ENCODE measurements at regions not wholly inside any gene's neighbourhood (a gene's known extent, or its start where the extent isn't known, plus 50 kb on each side); places are given as distances from the start of the nearest gene placed in this dataset.

DNA sequence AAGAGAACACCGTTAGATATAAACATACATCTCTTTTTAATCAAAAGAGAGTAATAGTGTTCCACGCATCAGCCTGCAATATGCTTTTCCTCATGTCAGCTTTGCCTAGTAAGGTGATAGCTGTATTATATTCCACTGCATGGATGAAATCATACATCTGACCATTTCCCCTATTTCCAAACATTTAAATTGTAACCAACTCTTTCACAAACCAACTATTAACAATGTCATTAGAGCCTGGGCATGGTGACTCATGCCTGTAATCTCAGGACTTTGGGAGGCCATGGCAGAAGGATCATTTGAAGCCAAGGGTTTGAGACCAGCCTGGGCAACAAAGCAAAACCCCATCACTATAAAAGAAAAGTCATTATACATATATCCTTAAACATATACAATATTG is 284.8 kb downstream of the BCL11A start:
- no peaks in the 10 kb centered on the region for H3K36me3 ChIP-seq (ENCODE audit: control insufficient read depth, insufficient read depth, low read length)
- H2BK5ac ChIP-seq (ENCODE audit: low read length): no peak overlapping the region
- no peak overlapping the region for H3K56ac ChIP-seq (ENCODE audit: low read length)
- no peaks in the 10 kb centered on the region for H3K79me1 ChIP-seq (ENCODE audit: low read length)
- no peak for DNase-seq
- no peaks in the 10 kb centered on the region for H3K4me1 ChIP-seq (ENCODE audit: control insufficient read depth, low read depth, low read length)
- H4K8ac ChIP-seq (ENCODE audit: low read depth, low read length): no peak overlapping the region
- H3K4me2 ChIP-seq (ENCODE audit: low read length): no peak overlapping the region
- H3K27me3 ChIP-seq (ENCODE audit: insufficient read depth, low read length, poor library complexity): no peaks in the 10 kb centered on the region
- H3K79me2 ChIP-seq (ENCODE audit: control insufficient read depth, insufficient read depth, low read length): no peaks in the 10 kb centered on the region
- no CpG with 5 or more reads among the region's 2 CpGs for WGBS (ENCODE audit: extremely low coverage, insufficient coverage, low lambda C conversion rate)
- H3K27ac ChIP-seq (ENCODE audit: low read depth, low read length): no peak overlapping the region
- H3K9ac ChIP-seq (ENCODE audit: low read length): no peak overlapping the region
- no peak overlapping the region for H2BK120ac ChIP-seq (ENCODE audit: low read depth, low read length)
- no peak overlapping the region for H2BK15ac ChIP-seq (replicated peaks; ENCODE audit: low read depth)
- H3K4ac ChIP-seq (ENCODE audit: low read depth, low read length): no peak overlapping the region
- no peak overlapping the region for H3K18ac ChIP-seq (ENCODE audit: low read length)
- H2AK5ac ChIP-seq (ENCODE audit: low read length): no peak overlapping the region
- H3K4me3 ChIP-seq (ENCODE audit: low read length): no peak overlapping the region
- no peak overlapping the region for H3K23ac ChIP-seq (ENCODE audit: low read length)
- H4K5ac ChIP-seq (ENCODE audit: low read length): no peak overlapping the region

DNA sequence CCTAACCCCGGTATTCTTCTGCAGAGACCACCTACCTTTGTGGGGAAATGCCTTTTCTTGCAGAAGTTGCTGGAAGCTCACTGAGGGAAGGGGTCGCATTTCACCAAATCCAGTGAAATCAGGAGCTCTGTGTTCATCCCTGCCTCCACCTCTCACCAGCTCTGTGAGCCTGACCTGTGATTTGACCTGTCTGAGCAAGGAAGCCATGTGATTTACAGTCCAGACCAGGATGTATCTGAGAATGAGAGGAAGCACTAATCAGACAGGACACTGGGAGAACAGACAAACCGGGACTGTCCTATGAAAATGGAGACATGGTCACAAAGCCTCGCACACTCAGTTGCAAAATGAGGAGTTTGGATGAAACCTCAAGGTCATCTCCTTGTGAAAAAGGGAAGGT is 285.4 kb downstream of the BCL11A start:
- Histone ChIP-seq H3K56ac (ENCODE audit: low read length) (no peak overlapping the region), H3K23ac (ENCODE audit: low read length) (no peak overlapping the region), H2BK15ac (replicated peaks; ENCODE audit: low read depth) (no peak overlapping the region), H3K79me1 (ENCODE audit: low read length) (no peaks in the 10 kb centered on the region), H2BK120ac (ENCODE audit: low read depth, low read length) (no peak overlapping the region), H3K36me3 (ENCODE audit: control insufficient read depth, insufficient read depth, low read length) (no peaks in the 10 kb centered on the region), H3K4ac (ENCODE audit: low read depth, low read length) (no peak overlapping the region), H3K27ac (ENCODE audit: low read depth, low read length) (no peak overlapping the region), H3K18ac (ENCODE audit: low read length) (no peak overlapping the region), H3K4me2 (ENCODE audit: low read length) (no peak overlapping the region), H3K4me3 (ENCODE audit: low read length) (no peak overlapping the region), H3K79me2 (ENCODE audit: control insufficient read depth, insufficient read depth, low read length) (no peaks in the 10 kb centered on the region), H2AK5ac (ENCODE audit: low read length) (no peak overlapping the region), H2BK5ac (ENCODE audit: low read length) (no peak overlapping the region), H3K9ac (ENCODE audit: low read length) (no peak overlapping the region), H3K4me1 (ENCODE audit: control insufficient read depth, low read depth, low read length) (no peaks in the 10 kb centered on the region), H4K8ac (ENCODE audit: low read depth, low read length) (no peak overlapping the region), H4K5ac (ENCODE audit: low read length) (no peak overlapping the region), H3K27me3 (ENCODE audit: insufficient read depth, low read length, poor library complexity) (no peaks in the 10 kb centered on the region)
- DNase-seq: no peak
- WGBS (ENCODE audit: extremely low coverage, insufficient coverage, low lambda C conversion rate): no CpG with 5 or more reads among the region's 4 CpGs

DNA sequence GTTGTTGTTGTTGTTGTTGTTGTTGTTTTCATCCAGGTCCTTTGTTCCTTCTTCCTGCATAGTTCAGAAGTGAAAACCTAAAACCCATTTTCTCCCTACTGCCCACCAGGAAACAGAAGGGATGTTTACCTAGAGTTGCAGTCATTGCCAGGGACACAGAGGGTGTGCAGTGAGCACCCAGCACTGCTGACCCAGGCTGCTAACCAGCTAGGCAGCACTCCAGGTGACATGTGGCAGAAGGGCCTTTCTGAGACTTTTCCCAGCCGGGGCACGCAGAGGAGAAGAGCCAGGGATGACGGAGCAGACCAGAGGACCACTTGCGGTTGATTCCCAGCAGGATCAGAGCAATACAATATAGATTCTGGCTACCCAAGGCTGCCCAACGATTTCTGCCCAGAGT is 286.3 kb downstream of the BCL11A start:
- Histone ChIP-seq H2BK15ac (replicated peaks; ENCODE audit: low read depth) (no peak overlapping the region), H3K79me1 (ENCODE audit: low read length) (no peaks in the 10 kb centered on the region), H3K4me2 (ENCODE audit: low read length) (no peak overlapping the region), H3K9ac (ENCODE audit: low read length) (no peak overlapping the region), H3K4ac (ENCODE audit: low read depth, low read length) (no peak overlapping the region), H4K8ac (ENCODE audit: low read depth, low read length) (no peak overlapping the region), H3K36me3 (ENCODE audit: control insufficient read depth, insufficient read depth, low read length) (no peaks in the 10 kb centered on the region), H3K23ac (ENCODE audit: low read length) (no peak overlapping the region), H3K4me3 (ENCODE audit: low read length) (no peak overlapping the region), H4K5ac (ENCODE audit: low read length) (no peak overlapping the region), H3K56ac (ENCODE audit: low read length) (no peak overlapping the region), H3K27ac (ENCODE audit: low read depth, low read length) (no peak overlapping the region), H3K27me3 (ENCODE audit: insufficient read depth, low read length, poor library complexity) (no peaks in the 10 kb centered on the region), H2AK5ac (ENCODE audit: low read length) (no peak overlapping the region), H3K4me1 (ENCODE audit: control insufficient read depth, low read depth, low read length) (no peaks in the 10 kb centered on the region), H3K18ac (ENCODE audit: low read length) (no peak overlapping the region), H3K79me2 (ENCODE audit: control insufficient read depth, insufficient read depth, low read length) (no peaks in the 10 kb centered on the region), H2BK120ac (ENCODE audit: low read depth, low read length) (no peak overlapping the region), H2BK5ac (ENCODE audit: low read length) (no peak overlapping the region)
- WGBS (ENCODE audit: extremely low coverage, insufficient coverage, low lambda C conversion rate): no CpG with 5 or more reads among the region's 5 CpGs
- DNase-seq: no peak

DNA sequence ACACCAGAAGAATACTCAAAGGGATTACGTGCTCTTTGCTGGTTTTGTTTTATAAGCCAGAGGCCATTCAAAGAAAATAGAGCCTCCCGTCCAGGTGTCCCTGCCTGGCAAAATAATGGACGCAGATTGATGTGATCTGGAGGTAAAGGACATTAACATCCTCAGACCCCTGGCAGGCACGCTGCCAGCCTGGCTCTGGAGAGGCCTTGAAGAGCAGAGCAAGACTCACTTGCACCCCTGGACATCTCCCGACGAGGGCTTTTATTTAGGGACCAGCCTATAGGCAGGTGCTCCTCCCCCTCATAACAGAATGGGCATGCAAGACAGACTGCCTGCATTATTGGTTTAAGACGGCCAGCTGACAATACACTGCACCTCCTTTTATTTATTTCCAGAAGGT is 291.3 kb downstream of the BCL11A start:
- no peak overlapping the region for H2BK120ac ChIP-seq (ENCODE audit: low read depth, low read length)

DNA sequence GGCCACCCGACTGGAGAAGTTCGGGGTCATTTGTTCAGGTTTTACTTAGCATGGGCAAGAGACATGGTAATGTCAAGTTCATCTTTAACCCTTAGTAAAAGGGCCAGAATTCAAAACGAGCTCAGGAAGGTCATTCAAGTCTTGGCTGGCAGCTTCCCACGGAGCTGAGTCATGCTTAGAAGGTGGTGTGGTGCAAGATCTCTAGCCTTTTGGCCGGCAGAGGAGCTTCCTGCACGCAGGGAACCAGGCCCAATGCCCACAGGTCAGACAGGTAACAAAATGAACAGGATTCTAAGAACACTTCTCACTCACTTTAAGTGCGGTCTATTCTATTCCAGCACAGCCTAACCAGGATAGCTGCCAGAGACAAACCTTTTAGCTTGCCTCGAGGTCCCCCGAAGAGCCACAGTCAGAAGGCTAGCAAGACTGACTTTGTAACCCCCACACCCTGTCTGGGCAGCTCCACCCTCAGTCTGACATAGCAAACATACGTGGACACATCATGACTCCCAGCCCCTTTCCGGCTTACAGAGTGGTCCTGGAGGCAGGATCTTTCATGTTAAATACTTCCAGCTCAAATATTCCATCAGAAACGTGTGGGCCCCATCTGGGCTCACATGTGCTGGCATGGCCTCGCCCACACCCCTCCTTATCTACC is 292.7 kb downstream of the BCL11A start:
- Histone ChIP-seq H3K4me3 (ENCODE audit: low read length) (no peak overlapping the region), H3K36me3 (ENCODE audit: control insufficient read depth, insufficient read depth, low read length) (no peaks in the 10 kb centered on the region), H3K27me3 (ENCODE audit: insufficient read depth, low read length, poor library complexity) (no peaks in the 10 kb centered on the region), H3K79me2 (ENCODE audit: control insufficient read depth, insufficient read depth, low read length) (no peaks in the 10 kb centered on the region), H3K79me1 (ENCODE audit: low read length) (no peaks in the 10 kb centered on the region), H3K18ac (ENCODE audit: low read length) (no peak overlapping the region), H4K8ac (ENCODE audit: low read depth, low read length) (no peak overlapping the region), H3K27ac (ENCODE audit: low read depth, low read length) (no peak overlapping the region), H3K56ac (ENCODE audit: low read length) (no peak overlapping the region), H2BK15ac (replicated peaks; ENCODE audit: low read depth) (no peak overlapping the region), H3K9ac (ENCODE audit: low read length) (no peak overlapping the region), H2AK5ac (ENCODE audit: low read length) (no peak overlapping the region), H3K23ac (ENCODE audit: low read length) (no peak overlapping the region), H2BK120ac (ENCODE audit: low read depth, low read length) (no peak overlapping the region), H3K4ac (ENCODE audit: low read depth, low read length) (no peak overlapping the region), H4K5ac (ENCODE audit: low read length) (no peak overlapping the region), H3K4me2 (ENCODE audit: low read length) (no peak overlapping the region), H2BK5ac (ENCODE audit: low read length) (no peak overlapping the region), H3K4me1 (ENCODE audit: control insufficient read depth, low read depth, low read length) (no peaks in the 10 kb centered on the region)
- peak; percentile 46 for DNase-seq
- WGBS (ENCODE audit: extremely low coverage, insufficient coverage, low lambda C conversion rate): no CpG with 5 or more reads among the region's 13 CpGs

More for the DNA sequence above, 291.3 kb downstream of the BCL11A start:
- H3K18ac ChIP-seq (ENCODE audit: low read length): no peak overlapping the region
- H3K4me2 ChIP-seq (ENCODE audit: low read length): no peak overlapping the region
- H2BK5ac ChIP-seq (ENCODE audit: low read length): no peak overlapping the region
- no peaks in the 10 kb centered on the region for H3K4me1 ChIP-seq (ENCODE audit: control insufficient read depth, low read depth, low read length)
- no peak overlapping the region for H4K8ac ChIP-seq (ENCODE audit: low read depth, low read length)
- no CpG with 5 or more reads among the region's 7 CpGs for WGBS (ENCODE audit: extremely low coverage, insufficient coverage, low lambda C conversion rate)
- no peak overlapping the region for H2AK5ac ChIP-seq (ENCODE audit: low read length)
- H2BK15ac ChIP-seq (replicated peaks; ENCODE audit: low read depth): no peak overlapping the region
- H4K5ac ChIP-seq (ENCODE audit: low read length): no peak overlapping the region
- no peak overlapping the region for H3K4me3 ChIP-seq (ENCODE audit: low read length)
- DNase-seq: no peak
- no peak overlapping the region for H3K56ac ChIP-seq (ENCODE audit: low read length)
- H3K79me1 ChIP-seq (ENCODE audit: low read length): no peaks in the 10 kb centered on the region
- no peak overlapping the region for H3K27ac ChIP-seq (ENCODE audit: low read depth, low read length)
- H3K27me3 ChIP-seq (ENCODE audit: insufficient read depth, low read length, poor library complexity): no peaks in the 10 kb centered on the region
- peak overlapping the region; percentile 19 for H3K23ac ChIP-seq (ENCODE audit: low read length)
- no peaks in the 10 kb centered on the region for H3K79me2 ChIP-seq (ENCODE audit: control insufficient read depth, insufficient read depth, low read length)
- no peak overlapping the region for H3K9ac ChIP-seq (ENCODE audit: low read length)
- no peaks in the 10 kb centered on the region for H3K36me3 ChIP-seq (ENCODE audit: control insufficient read depth, insufficient read depth, low read length)
- H3K4ac ChIP-seq (ENCODE audit: low read depth, low read length): no peak overlapping the region

DNA sequence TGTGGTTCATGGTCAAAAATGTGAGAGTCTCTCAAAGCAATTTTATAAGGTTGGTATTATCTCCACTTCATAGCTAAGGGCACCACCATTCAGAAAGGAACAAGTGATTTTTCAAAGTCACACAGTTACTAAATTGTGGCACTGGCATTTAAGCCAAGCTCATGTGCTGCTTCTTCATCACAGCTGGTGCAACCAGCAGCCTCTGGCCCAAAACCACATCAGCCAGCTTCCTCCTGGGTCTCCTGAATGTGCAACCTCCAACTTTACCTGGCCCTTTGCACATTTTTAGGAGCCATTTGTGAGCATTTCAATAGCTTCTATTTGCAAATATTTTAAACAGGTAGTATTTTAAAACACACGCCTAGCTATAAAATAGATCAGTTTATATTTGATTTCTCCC is 293.7 kb downstream of the BCL11A start:
- H3K56ac ChIP-seq (ENCODE audit: low read length): no peak overlapping the region
- no peak overlapping the region for H3K18ac ChIP-seq (ENCODE audit: low read length)
- H3K4ac ChIP-seq (ENCODE audit: low read depth, low read length): no peak overlapping the region
- no peak overlapping the region for H2AK5ac ChIP-seq (ENCODE audit: low read length)
- H3K79me1 ChIP-seq (ENCODE audit: low read length): no peaks in the 10 kb centered on the region
- no peak overlapping the region for H2BK5ac ChIP-seq (ENCODE audit: low read length)
- DNase-seq: no peak
- no peak overlapping the region for H2BK120ac ChIP-seq (ENCODE audit: low read depth, low read length)
- no peak overlapping the region for H3K27ac ChIP-seq (ENCODE audit: low read depth, low read length)
- H3K23ac ChIP-seq (ENCODE audit: low read length): no peak overlapping the region
- H3K4me3 ChIP-seq (ENCODE audit: low read length): no peak overlapping the region
- no peaks in the 10 kb centered on the region for H3K27me3 ChIP-seq (ENCODE audit: insufficient read depth, low read length, poor library complexity)
- no peak overlapping the region for H4K8ac ChIP-seq (ENCODE audit: low read depth, low read length)
- no peaks in the 10 kb centered on the region for H3K36me3 ChIP-seq (ENCODE audit: control insufficient read depth, insufficient read depth, low read length)
- H3K79me2 ChIP-seq (ENCODE audit: control insufficient read depth, insufficient read depth, low read length): no peaks in the 10 kb centered on the region
- WGBS (ENCODE audit: extremely low coverage, insufficient coverage, low lambda C conversion rate): no CpG with 5 or more reads among the region's 1 CpG
- H2BK15ac ChIP-seq (replicated peaks; ENCODE audit: low read depth): no peak overlapping the region
- no peak overlapping the region for H3K4me2 ChIP-seq (ENCODE audit: low read length)
- H3K4me1 ChIP-seq (ENCODE audit: control insufficient read depth, low read depth, low read length): no peaks in the 10 kb centered on the region
- H3K9ac ChIP-seq (ENCODE audit: low read length): no peak overlapping the region
- H4K5ac ChIP-seq (ENCODE audit: low read length): no peak overlapping the region

All from mesendoderm (in vitro differentiated cells).